Germinal center (tissue), 1 donor: ENCODE measurements at regions not wholly inside any gene's neighbourhood (a gene's known extent, or its start where the extent isn't known, plus 50 kb on each side); places are given as distances from the start of the nearest gene placed in this dataset.
"Not testable (repeated sequence)": the region's sequence is repeated elsewhere in the genome, so short reads cannot be mapped to it uniquely, and the experiment has no call there.

Experiments
- DNase-seq: peaks from one replicate; pipeline ENCODE4 v3.0.0; 2012; ENCODE audit warnings: mixed read lengths, low spot score

DNA sequence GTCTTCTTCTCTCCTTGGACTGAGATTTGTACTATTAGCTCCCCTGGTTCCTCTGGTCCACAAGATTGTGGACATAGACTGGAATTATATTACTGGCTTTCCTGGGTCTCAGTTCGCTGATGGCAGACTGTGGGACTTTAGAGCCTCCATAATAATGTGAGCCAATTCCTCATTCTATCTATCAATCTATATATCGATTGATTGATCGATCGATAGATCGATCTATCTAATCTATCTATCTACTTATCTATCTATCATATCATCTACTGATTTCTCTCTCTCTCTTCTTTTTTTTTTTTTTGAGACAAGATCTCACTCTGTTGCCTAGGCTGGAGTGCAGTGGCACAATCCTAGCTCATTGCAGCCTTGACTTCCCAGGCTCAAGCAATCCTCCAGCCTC is 51.5 kb upstream of the DDR1 start:
- DNase-seq = no peak

DNA sequence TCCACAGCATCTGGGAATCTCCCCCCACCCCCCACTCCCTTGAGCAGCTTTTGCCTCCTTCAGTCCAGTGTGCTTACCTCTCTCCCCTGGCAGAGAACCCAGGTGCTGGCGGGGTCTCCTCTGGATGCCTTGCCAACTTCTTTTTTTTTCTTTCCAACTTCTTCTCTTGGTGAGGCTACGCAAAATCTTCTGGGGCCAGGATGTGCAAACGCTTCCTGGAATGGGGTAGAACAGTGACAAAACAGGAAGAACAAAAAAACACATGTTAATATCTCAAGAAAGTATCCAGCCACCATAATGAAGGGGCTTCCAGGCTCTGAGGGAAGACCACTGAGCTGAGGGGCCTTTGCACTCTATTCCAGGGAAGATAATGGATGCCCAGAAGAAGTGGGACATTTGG is 53.9 kb upstream of the DDR1 start:
- DNase-seq = no peak

DNA sequence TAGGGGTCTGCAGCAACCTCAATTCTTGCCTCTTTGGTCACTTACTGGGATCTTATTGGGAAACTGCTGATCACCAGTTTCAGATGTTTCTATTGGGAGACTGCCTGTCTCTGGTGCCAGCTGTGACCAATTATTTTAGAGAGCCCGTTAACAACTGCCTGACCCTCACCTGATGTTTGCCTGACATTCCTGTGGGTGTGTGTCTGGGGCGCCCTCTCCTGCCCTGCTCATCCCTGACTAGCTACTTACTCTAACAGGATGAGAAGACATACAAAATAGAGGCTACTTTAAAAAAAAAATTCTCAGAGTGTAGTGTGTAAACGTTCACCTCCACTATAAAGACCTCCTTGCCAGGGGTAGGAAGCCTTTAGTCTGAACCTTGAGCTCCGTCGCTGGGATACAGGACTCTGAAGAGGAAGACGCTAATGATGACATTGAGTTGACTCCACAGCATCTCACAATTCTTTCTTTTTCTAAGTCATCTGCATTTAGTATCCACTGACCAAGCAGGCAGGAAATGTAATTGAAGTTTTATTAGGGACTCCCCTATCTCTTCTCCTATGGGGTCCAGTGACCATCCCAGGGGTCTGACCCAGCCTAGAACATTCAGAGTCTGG is 54.6 kb upstream of the DDR1 start:
- no peak for DNase-seq

DNA sequence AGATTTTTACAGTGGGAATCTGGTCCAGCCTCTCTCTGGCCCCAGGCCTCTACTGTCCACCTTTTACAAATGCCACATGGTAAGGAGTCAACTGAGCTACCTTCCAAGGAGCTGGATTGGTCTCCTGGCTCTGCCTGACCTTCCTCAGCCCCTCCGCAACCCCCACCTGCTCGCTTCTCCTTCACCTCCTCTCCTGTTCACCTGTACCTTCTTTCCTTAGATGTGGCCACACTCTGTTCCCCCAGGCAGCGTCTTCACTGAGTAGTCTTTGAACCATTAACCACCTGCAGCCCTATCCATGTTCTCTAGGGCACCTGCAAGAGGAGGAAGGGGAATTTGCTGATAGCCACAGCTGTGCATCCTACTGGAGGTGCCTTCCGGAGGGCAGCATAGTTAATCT is 55.3 kb upstream of the DDR1 start:
- no peak for DNase-seq

DNA sequence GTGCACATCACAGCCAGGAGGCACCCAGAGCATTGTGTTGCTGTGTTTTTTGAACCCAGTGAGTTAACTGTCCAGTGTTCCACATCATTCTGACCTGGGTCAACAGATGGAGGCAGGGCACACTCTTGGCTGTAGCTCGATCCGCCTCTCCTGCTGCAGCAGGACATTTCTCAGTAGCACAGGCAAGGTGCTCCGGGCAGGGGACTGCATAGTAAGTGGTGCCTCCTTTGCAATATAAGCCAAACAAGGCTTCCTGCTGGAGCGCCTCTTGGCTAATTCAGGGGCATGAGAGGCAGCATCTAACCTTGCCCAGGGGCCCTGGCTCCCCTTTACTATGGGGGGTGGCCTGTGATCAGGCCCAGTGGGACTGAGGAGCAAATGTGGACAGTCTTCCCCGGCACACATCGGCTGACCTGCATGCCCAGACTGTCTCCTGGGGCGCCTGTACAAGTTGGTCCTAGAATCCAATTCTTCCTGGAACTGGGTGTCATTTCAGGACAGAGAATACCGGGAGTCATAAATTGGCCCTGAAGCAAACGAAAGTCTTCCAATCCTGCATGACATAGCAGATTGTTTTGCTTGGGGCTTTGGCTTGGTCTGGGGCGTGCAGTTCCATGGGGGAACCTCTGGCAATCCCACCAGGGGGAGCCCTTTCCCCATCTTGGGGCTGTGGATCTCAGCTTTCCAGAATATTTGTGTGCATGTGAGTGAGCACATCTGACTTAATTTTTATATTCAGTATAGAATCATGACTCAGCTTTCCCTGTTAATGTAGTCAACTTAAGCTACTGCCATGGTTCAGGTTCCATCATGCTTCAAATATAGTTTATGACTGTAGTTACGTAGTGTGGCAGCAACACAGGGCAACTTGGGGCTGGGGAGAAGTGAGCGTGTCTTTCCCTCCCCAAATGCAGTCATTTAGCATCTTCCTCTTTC is 56.0 kb upstream of the DDR1 start:
- peak; percentile 58 for DNase-seq

DNA sequence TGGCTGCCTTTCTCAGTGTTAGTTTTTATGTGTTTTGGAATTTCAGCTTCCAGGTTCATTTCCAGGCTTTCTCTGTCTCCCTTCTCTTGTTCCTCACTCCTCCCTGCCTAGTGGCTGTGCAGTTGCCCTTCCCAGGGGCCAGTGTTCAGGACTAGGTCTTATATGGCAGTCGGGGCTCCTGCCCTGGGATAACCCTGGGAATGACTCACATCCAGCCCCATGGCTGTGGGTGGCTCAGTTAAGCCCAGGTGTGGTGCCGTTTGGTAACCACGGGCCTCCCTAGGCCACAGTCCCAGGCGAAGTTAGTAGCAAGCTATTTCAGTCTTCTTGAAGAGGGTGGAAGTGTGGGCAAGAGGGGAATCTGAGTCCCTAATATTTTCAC is 57.4 kb upstream of the DDR1 start:
- DNase-seq = no peak

DNA sequence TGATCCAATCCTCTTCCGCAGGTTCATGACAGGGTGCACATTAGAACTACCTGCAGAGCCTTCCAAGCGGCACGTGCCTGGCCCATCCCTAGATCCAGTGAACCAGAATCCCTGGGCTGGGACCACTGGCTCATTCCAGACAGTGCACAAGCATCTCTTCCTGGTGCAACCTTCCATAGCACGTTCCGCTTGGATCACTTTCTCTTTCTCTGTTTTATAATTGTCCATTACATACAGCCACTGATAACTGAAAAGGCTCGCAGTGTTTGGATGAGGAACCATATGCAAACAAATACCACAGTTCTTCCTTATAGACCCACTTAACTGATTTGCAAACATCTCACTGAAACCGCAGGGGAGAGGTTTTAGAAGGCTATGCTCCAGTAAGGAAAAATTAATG is 59.6 kb upstream of the DDR1 start:
- DNase-seq = no peak

DNA sequence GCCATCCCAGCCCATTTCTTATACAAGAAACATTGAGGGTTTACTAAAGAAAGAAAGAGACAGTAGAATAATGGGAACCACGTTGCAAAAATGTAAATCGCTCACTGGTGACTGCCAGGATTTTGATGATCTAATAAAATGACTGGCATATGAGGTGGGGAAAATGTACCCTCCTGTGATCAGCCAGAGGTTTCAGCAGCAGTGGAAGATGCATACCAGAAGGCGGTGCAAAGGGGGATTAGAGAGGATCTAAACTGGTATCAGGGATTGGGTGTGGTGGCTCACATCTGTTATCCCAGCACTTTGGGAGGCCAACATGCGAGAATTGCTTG is 60.8 kb upstream of the DDR1 start:
- DNase-seq = no peak

DNA sequence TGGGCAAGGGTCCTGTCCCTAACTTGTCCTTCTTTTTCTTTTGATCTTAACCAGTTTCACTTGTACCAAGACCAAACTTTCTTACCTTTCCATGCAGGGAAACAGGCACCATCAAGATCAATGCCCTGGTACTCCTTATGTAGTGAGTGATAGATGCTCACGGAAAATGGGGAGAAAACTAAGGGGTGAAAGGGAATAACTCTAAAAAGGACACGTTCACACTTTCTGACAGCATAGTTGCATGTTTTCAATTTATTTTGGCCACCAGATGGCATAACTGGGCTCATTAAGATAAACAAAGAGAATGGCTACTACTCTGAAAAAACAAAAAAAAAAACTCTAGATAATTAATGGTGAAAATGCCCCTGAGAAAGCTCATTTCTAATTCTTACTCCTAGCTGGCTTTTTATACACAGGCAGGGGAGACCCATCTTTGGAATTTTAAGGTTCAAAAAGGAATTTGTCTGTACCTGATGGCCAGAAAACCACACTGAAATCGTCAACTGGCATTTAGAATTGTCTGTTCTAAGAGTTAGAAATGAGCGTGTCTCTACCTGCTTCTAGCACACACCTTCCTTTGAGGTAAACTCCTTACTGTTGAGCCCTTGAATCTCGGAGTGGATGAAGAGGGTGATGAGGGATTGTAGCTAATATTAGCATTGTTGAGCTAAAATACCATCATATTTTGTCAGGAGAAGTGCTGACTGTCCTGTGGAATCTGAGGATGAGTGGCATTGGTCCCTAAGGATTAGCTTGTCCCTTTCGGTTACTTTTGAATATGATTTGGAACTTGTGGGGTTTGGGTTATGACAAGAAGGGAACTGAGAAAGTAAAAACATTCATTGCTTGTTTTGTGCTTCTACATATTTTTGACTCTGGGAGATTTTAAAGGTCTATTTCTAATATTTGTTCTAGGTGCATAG is 62.2 kb upstream of the DDR1 start:
- peak; percentile 33 for DNase-seq

DNA sequence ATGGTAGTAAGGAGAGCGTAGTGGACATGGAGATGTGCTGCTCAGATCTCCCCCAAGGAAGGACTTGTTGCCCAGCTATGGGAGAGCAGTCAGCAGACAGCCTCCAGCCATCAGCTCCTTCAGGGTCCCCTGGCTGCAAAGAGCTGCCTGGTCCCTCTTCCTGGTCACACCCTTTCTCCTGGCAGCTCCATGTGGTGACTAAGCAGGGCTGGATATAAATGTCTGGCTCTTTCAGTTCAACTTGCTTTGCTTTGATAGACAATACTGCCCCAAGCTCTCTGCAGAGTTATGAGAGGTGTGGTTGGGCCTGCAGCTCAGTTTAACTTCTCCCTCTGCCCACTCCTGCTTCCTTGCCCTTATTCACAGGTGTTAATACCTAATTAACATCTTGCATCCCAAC is 64.1 kb upstream of the DDR1 start:
- no peak for DNase-seq

DNA sequence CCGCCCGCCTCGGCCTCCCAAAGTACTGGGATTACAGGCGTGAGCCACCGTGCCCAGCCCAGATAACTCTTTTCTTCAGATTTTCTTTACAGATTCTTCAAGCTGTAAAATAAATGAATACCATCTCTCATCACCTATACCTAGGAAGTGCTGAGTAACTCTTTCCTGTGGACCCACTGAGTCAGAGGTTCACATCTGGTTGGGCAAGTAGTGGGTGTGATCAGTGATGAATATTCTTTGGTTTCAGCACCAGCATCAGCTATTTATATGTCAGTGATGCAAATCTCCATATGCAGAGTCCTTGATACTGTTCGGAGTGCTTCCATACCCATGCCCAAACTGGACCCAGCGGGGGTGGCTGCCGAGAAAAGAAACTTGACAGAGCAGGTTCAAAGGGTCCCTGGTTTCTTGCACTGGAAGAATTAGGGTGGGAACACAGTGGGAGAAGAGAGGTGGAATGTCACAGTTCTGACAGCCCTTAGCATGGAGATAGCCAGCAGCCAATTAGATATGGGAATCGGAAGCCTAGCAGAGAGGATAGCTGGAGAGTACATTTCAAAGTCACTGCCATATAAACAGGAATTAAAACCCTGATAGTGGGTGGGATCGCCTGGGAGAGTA is 64.9 kb upstream of the DDR1 start:
- no peak for DNase-seq

DNA sequence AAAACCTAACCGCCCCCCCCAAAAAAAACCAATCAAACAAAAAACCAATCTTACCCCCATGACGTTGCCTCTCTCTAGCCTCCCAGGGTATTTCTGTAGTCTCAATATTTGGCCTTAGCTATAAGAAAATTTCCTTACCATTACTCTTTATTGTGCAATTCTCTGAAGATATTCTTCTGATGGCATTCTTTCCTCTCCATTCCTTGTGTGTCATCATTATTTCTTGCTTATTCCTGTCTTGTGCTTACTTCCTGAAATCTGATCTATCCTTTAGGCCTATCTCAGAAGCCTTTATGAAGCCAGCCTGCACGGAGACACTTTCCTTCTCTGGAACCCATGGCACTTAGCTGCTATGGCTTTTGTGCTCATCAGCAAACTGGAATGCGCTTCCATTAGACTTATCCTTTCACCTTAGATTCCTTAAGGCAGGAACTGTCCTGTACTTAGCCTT is 65.9 kb upstream of the DDR1 start:
- DNase-seq = no peak

DNA sequence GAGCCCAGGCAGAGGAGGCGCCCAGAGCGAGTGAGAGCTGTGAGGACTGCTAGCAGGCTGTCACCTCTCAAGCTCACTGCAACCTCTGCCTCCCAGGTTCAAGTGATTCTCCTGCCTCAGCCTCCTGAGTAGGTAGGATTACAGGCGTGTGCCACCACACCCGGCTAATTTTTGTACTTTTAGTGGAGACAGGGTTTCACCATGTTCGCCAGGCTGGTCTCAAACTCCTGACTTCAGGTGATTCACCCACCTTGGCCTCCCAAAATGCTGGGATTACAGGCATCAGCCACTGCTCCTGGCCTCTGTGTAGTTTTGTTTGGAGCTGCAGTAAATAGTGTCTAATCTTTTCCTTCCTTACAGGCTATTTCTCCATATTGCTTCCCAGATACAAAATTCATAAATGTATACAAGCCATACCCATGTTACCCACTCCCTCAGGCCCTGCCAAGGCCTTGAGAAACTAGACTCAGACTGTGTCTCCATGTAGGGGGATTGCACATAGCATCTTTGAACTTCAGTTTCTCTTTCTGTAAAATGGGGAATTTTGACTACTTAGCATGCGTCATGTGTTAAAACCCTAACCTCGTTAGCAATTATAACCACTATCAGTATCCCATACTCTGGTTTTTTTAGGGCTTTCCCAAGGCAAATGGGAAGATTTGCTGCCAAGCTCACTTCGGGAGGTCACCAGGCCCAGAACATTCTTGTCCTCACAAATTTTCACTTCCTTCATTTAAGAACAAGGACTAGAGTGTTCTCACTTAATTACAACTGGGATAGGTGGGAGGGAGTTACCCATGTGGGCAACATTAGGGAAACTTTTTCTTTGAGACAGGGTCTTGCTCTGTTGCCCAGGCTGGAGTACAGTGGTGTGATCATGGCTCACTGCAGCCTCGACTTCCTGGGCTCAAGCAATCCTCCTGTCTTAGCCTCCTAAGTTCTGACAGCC is 67.3 kb upstream of the DDR1 start:
- DNase-seq = no peak

DNA sequence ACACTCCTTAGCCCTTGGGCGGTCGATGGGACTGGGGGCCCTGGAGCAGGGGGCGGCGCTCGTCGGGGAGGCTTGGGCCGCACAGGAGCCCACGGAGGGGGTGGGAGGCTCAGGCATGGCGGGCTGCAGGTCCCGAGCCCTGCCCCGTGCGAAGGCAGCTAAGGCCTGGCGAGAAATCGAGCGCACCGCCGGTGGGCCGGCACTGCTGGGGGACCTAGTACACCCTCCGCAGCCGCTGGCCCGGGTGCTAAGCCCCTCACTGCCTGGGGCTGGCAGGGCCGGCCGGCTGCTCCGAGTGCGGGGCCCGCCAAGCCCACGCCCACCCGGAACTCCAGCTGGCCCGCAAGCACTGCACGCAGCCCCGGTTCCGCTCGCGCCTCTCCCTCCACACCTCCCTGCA is 68.0 kb upstream of the DDR1 start:
- DNase-seq = not testable (repeated sequence)

DNA sequence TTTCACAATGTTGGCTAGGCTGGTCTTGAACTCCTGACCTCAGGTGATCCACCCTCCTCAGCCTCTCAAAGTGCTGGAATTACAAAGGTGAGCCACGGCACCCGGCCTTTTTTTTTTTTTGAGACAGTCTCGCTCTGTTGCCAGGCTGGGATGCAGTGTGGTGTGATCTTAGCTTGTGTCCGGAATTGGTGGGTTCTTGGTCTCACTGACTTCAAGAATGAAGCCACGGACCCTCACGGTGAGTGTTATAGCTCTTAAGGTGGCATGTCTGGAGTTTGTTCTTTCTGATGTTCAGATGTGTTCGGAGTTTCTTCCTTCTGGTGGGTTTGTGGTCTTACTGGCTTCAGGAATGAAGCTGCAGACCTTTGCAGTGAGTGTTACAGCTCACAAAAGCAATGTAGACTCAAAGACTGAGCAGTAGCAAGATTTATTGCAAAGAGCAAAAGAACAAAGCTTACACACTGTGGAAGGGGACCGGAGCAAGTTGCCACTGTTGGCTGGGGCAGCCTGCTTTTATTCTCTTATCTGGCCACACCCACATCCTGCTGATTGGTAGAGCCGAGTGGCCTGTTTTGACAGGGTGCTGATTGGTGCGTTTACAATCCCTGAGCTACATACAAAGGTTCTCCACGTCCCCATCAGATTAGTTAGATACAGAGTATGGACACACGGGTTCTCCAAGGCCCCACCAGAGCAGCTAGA is 69.1 kb upstream of the DDR1 start:
- not testable (repeated sequence) for DNase-seq

DNA sequence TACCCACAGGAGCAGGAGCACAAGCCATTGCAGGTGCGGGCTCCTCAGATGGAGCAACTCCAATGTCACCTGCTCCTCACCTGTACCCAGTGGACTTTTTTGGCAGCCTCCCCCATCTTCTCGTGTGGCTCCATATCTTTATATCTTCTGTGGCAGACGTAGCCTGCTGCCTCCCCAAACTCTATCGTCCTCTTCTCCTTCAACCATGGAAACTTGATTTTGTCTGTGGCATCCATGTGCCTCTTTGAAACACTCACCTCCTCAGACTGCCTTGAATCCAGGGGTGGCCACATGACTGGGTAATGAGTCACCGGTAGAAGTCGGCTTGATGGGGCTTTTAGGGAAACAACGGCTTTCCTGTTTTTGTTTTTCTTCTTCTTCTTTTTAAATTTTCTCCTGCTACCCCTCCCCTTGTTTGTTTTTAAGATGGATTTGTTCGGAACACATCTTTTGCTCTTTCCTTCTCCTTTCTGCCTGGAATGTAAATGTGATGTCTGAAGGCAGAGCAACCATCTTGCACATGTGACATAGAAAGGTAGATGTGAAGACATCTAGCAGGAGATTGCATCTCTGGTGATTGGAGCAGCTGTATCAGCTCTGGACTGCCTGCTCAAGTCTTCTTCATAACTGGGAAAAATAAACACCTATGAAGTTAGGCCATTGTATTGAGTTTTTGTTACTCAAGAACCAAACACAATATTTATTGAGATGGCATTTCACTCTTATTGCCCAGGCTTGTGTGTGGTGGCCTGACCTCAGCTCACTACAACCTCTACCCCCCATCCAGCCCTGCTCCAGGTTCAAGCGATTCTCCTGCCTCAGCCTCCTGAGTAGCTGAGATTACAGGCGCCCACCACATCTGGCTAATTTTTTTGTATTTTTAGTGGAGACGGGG is 69.9 kb upstream of the DDR1 start:
- no peak for DNase-seq

DNA sequence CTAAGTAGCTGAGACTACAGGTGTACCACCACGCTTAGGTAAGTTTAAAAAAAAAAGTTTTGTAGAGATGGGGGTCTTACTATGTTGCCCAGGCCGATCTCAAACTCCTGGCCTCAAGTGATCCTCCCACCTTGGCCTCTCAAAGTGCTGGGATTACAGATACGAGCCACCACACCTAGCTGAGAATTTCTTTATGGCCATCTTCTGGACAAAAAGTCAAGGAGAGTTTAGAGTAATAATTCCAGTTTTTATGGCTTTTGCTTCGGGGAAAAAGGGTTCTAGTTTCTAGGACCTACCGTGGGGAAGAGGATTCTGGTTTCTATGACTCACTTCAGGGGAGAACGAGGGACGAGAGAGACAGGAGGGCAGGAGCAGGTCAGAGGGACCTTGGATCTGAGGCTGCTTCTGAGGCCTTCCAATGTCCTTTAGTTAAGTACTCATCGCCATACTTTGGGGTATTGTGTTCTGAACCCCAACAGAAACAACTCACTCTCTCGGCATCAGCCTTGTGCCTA is 69.3 kb upstream of the IER3 start:
- DNase-seq = no peak

DNA sequence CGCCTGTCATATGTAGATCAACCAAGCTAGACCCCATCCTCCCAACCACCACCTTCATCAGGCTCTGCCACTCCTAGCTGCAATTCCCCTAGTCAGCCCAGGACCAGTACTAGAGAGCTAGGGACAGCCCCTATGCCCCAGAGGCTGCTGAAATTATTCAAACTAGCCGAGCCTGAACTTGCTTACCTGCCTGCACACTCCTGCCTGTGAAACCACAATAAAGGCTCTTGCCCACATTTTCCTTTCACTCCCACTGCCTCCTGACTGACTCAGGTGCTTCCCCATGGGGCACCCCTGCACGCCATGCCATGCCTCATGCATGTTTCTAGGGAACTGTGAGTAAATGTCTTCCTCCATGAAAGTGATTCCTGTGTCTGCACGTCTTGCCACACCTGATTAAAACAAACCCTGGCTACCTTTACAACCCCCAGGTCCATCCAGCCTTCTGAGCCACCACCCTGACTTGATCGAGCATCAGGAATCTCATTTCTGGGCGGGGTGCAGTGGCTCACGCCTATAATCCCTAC is 66.5 kb upstream of the IER3 start:
- no peak for DNase-seq

DNA sequence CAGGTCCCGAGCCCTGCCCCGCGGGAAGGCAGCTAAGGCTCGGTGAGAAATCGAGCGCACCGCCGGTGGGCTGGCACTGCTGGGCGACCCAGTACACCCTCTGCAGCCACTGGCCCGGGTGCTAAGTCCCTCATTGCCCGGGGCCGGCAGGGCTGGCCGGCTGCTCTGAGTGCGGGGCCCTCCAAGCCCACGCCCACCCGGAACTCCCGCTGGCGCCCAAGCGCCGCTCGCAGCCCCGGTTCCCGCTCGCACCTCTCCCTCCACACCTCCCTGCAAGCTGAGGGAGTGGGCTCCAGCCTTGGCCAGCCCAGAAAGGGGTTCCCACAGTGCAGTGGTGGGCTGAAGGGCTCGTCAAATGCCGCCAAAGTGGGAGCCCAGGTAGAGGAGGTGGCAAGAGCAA is 63.2 kb upstream of the IER3 start:
- DNase-seq = not testable (repeated sequence)
